ENCODE measurements at regions not wholly inside any gene's neighbourhood (a gene's known extent, or its start where the extent isn't known, plus 50 kb on each side); places are given as distances from the start of the nearest gene placed in this dataset.
"Not testable (repeated sequence)": the region's sequence is repeated elsewhere in the genome, so short reads cannot be mapped to it uniquely, and the experiment has no call there.

DNA sequence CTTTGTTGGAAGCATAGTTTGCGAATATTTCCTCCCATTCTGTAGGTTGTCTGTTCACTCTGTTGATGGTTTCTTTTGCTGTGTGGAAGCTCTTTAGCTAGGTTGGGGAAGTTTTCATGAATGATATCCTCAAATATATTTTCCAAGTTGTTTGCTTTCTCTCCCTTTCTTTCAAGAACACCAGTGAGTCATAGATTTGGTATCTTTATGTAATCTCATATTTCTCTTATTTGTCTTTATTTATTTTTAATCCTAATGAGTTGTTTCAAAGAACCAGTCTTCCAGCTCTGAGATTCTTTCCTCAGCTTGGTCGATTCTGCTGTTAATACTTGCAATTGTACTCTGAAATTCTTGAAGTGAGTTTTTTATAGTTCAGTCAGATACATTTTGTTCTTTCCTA is 628.0 kb upstream of the ID4 start:
- no peaks in the 10 kb centered on the region for H3K27me3 ChIP-seq (ENCODE audit: control insufficient read depth in 3 of 3, insufficient read depth in 3 of 3, low read length in 3 of 3)
- no peak overlapping the region for H3K4me3 ChIP-seq (ENCODE audit: low read length in 3 of 3)
- H3K4me1 ChIP-seq (ENCODE audit: control insufficient read depth in 3 of 3, insufficient read depth in 3 of 3, low read length in 3 of 3), result no peaks in the 10 kb centered on the region
- peaks cover 0 to 4% (median 0%) of the 10 kb centered on the region in 3 donors for H3K9me3 ChIP-seq (ENCODE audit: control insufficient read depth in 3 of 3, low read length in 3 of 3)
- H3K9ac ChIP-seq (ENCODE audit: low read depth in 1 of 3, low read length in 3 of 3), result no peak overlapping the region
- no peak overlapping the region for H3K27ac ChIP-seq (ENCODE audit: low read depth, low read length)
- H3K36me3 ChIP-seq (ENCODE audit: control insufficient read depth in 3 of 3, insufficient read depth in 3 of 3, low read length in 3 of 3), result no peaks in the 10 kb centered on the region

DNA sequence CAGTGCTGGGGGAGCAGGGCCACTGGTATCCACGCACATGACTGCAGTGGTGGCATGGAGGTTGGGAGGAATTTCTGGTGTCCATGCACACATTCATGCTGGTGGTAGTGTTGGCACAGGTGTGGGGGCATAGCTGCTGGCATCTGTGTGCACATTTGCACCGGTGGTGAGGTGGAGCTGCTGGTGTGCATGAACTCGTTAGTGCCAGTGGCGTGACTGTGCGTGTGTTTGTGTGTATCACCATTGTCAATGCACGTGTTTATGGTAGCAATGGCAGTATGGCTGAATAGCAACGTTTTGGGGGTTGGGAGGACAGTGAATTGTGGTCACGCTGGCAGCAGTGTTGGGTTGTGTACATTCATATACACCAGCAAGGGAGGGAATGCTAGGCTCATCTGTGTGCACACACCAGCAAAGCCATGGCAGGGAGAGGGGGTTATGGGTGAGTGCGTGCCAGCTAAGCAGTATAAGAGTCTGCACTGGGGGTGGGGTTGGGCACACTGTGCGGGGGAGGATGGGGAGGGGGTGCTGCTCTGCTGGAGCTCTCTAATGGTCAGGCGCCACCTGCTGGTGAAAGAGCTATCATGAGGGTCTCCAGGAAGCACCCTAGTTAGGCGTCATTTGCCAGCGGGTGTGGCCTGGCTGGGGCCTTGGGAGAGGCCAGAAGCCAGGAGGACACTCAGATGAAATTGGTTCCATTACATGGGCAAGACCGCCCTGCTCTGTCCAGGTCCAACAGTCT is 626.1 kb upstream of the ID4 start:
- Histone ChIP-seq H3K9ac (ENCODE audit: low read depth in 1 of 3, low read length in 3 of 3) (no peak overlapping the region), H3K27ac (ENCODE audit: low read depth, low read length) (no peak overlapping the region), H3K27me3 (ENCODE audit: control insufficient read depth in 3 of 3, insufficient read depth in 3 of 3, low read length in 3 of 3) (no peaks in the 10 kb centered on the region), H3K4me3 (ENCODE audit: low read length in 3 of 3) (no peak overlapping the region), H3K9me3 (ENCODE audit: control insufficient read depth in 3 of 3, low read length in 3 of 3) (no peaks in the 10 kb centered on the region), H3K36me3 (ENCODE audit: control insufficient read depth in 3 of 3, insufficient read depth in 3 of 3, low read length in 3 of 3) (no peaks in the 10 kb centered on the region), H3K4me1 (ENCODE audit: control insufficient read depth in 3 of 3, insufficient read depth in 3 of 3, low read length in 3 of 3) (no peaks in the 10 kb centered on the region)

DNA sequence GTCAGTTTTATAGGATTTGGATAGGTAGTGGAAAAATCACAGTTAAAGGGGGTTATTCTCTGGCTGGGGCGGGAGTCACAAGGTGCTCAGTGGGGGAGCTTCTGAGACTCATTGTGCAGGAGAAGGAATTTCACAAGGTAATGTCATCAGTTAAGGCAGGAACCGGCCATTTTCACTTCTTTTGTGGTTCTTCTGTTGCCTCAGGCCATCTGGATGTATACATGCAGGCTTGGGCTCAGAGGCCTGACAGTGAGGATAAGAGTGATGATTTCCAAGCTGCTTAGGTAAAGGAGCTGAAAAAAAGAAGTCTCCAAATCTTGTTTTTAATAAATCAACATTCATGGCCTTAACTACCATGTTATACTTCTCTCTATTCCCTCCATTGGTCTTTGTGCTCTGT is 622.9 kb upstream of the ID4 start:
- Histone ChIP-seq H3K9me3 (ENCODE audit: control insufficient read depth in 3 of 3, low read length in 3 of 3) (no peaks in the 10 kb centered on the region), H3K9ac (ENCODE audit: low read depth in 1 of 3, low read length in 3 of 3) (no peak overlapping the region), H3K27me3 (ENCODE audit: control insufficient read depth in 3 of 3, insufficient read depth in 3 of 3, low read length in 3 of 3) (no peaks in the 10 kb centered on the region), H3K36me3 (ENCODE audit: control insufficient read depth in 3 of 3, insufficient read depth in 3 of 3, low read length in 3 of 3) (no peaks in the 10 kb centered on the region), H3K4me3 (ENCODE audit: low read length in 3 of 3) (no peak overlapping the region), H3K4me1 (ENCODE audit: control insufficient read depth in 3 of 3, insufficient read depth in 3 of 3, low read length in 3 of 3) (no peaks in the 10 kb centered on the region), H3K27ac (ENCODE audit: low read depth, low read length) (no peak overlapping the region)

DNA sequence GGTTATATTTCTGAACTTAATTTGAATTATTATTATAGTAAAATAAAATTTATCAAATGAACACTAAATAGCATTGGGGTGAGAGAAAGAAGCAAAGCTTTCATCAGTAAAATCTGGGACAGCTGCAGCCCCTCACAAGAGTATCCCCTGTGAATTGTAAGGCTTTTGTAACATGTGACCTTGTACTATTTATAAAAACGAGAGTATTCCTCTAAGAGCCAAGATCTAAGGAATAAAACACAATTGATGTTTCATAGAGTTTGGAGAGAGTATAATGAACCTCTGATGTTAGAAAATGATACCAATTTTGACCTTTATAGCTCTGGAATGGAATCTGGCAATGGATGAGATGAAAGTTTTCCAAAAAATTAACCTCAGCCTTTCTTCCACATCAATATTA is 617.2 kb upstream of the ID4 start:
- H3K4me3 ChIP-seq (ENCODE audit: low read length in 3 of 3), result no peak overlapping the region
- H3K27ac ChIP-seq (ENCODE audit: low read depth, low read length), result no peak overlapping the region
- no peaks in the 10 kb centered on the region for H3K9me3 ChIP-seq (ENCODE audit: control insufficient read depth in 3 of 3, low read length in 3 of 3)
- H3K4me1 ChIP-seq (ENCODE audit: control insufficient read depth in 3 of 3, insufficient read depth in 3 of 3, low read length in 3 of 3), result no peaks in the 10 kb centered on the region
- no peaks in the 10 kb centered on the region for H3K27me3 ChIP-seq (ENCODE audit: control insufficient read depth in 3 of 3, insufficient read depth in 3 of 3, low read length in 3 of 3)
- H3K9ac ChIP-seq (ENCODE audit: low read depth in 1 of 3, low read length in 3 of 3), result no peak overlapping the region
- H3K36me3 ChIP-seq (ENCODE audit: control insufficient read depth in 3 of 3, insufficient read depth in 3 of 3, low read length in 3 of 3), result no peaks in the 10 kb centered on the region

DNA sequence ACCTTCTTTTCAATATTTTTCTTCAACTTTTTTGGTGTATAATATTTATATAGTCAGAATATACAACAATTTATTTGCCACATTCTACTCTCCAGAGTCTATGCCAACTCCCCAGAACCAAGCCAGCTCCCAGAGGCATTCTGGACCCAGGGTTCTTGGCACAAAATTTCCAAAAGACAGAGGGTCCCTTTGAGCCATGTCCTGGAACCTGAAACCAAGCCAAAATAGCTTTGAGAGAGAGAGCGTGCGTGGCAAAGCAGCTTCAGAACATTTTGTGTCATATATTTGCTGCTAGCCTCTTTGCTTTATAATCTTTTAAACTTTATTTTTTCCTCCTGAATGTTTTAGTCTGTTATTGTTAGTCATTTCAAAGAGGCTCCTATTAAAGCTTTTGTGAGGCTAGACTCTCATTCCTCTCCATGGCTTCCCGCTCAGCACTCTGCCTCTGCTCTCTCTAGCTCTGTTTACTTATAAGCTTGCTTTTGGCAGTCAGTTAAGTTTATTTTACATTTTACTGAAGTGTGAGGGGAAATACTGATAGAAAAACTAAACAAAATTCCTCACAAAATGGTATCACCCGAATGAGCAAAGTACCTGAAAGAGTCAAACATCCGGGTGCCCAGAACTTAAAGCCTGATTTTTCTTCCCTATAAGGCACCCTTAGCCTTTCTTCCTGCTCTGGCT is 605.1 kb upstream of the ID4 start:
- no peaks in the 10 kb centered on the region for H3K9me3 ChIP-seq (ENCODE audit: control insufficient read depth in 3 of 3, low read length in 3 of 3)
- H3K27ac ChIP-seq (ENCODE audit: low read depth, low read length), result no peak overlapping the region
- H3K4me1 ChIP-seq (ENCODE audit: control insufficient read depth in 3 of 3, insufficient read depth in 3 of 3, low read length in 3 of 3), result no peaks in the 10 kb centered on the region
- H3K36me3 ChIP-seq (ENCODE audit: control insufficient read depth in 3 of 3, insufficient read depth in 3 of 3, low read length in 3 of 3), result no peaks in the 10 kb centered on the region
- no peak overlapping the region for H3K4me3 ChIP-seq (ENCODE audit: low read length in 3 of 3)
- no peaks in the 10 kb centered on the region for H3K27me3 ChIP-seq (ENCODE audit: control insufficient read depth in 3 of 3, insufficient read depth in 3 of 3, low read length in 3 of 3)
- H3K9ac ChIP-seq (ENCODE audit: low read depth in 1 of 3, low read length in 3 of 3), result no peak overlapping the region

DNA sequence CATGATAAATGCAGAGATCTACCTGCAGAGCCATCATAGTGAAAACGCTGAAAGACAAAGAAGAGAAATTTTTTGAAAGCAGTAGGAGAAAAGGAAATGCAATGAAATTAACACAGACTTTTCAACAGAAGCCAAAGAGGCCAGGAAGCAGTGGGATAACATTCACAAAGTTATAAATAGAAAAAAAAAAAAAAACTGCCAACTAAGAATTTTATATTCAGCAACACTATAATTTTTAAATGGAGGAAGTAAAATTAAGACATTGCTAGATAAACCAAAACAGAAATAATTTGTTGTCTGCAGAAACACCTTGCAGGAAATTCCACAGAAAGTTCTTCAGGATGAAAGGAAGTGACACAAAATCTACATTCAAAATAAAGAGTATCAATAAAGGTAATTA is 591.5 kb upstream of the ID4 start:
- no peaks in the 10 kb centered on the region for H3K4me1 ChIP-seq (ENCODE audit: control insufficient read depth in 3 of 3, insufficient read depth in 3 of 3, low read length in 3 of 3)
- no peak overlapping the region for H3K27ac ChIP-seq (ENCODE audit: low read depth, low read length)
- H3K9ac ChIP-seq (ENCODE audit: low read depth in 1 of 3, low read length in 3 of 3), result no peak overlapping the region
- H3K4me3 ChIP-seq (ENCODE audit: low read length in 3 of 3), result peak overlapping the region in 1 of 3 donors; percentile 30
- H3K36me3 ChIP-seq (ENCODE audit: control insufficient read depth in 3 of 3, insufficient read depth in 3 of 3, low read length in 3 of 3), result no peaks in the 10 kb centered on the region
- no peaks in the 10 kb centered on the region for H3K27me3 ChIP-seq (ENCODE audit: control insufficient read depth in 3 of 3, insufficient read depth in 3 of 3, low read length in 3 of 3)
- H3K9me3 ChIP-seq (ENCODE audit: control insufficient read depth in 3 of 3, low read length in 3 of 3), result peaks cover 0 to 5% (median 0%) of the 10 kb centered on the region in 3 donors

DNA sequence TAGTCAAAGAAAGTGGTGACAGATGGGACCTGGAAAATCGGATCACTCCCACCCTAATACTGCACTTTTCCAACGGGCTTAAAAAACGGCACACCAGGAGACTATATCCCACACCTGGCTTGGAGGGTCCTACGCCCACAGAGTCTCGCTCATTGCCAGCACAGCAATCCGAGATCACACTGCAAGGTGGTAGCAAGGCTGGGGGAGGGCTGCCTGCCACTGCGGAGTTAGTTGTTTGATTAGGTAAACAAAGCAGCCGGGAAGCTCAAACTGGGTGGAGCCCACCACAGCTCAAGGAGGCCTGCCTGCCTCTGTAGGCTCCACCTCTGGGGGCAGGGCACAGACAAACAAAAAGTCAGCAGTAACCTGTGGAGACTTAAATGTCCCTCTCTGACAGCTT is 590.0 kb upstream of the ID4 start:
- H3K27ac ChIP-seq (ENCODE audit: low read depth, low read length); H3K4me1 ChIP-seq (ENCODE audit: control insufficient read depth in 3 of 3, insufficient read depth in 3 of 3, low read length in 3 of 3); H3K27me3 ChIP-seq (ENCODE audit: control insufficient read depth in 3 of 3, insufficient read depth in 3 of 3, low read length in 3 of 3); H3K9ac ChIP-seq (ENCODE audit: low read depth in 1 of 3, low read length in 3 of 3); H3K9me3 ChIP-seq (ENCODE audit: control insufficient read depth in 3 of 3, low read length in 3 of 3); H3K4me3 ChIP-seq (ENCODE audit: low read length in 3 of 3); H3K36me3 ChIP-seq (ENCODE audit: control insufficient read depth in 3 of 3, insufficient read depth in 3 of 3, low read length in 3 of 3): not testable (repeated sequence)

DNA sequence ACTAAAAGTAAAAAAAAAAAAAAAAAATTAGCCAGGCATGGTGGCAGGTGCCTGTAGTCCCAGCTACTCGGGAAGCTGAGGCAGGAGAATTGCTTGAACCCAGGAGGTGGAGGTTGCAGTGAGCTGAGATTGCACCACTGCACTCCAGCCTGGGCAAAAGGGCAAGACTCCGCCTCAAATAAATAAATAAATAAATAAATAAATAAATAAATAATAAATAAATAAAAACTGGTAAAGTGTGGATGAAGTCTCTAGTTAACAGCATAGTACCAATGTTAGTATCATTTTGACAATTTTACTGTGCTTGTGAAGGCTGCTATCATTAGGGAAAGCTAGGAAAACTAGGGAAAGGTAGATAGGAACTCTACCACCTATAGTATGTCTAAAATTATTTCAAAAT is 581.0 kb upstream of the ID4 start:
- H3K27me3 ChIP-seq (ENCODE audit: control insufficient read depth in 3 of 3, insufficient read depth in 3 of 3, low read length in 3 of 3); H3K4me3 ChIP-seq (ENCODE audit: low read length in 3 of 3); H3K36me3 ChIP-seq (ENCODE audit: control insufficient read depth in 3 of 3, insufficient read depth in 3 of 3, low read length in 3 of 3); H3K27ac ChIP-seq (ENCODE audit: low read depth, low read length); H3K9ac ChIP-seq (ENCODE audit: low read depth in 1 of 3, low read length in 3 of 3); H3K4me1 ChIP-seq (ENCODE audit: control insufficient read depth in 3 of 3, insufficient read depth in 3 of 3, low read length in 3 of 3); H3K9me3 ChIP-seq (ENCODE audit: control insufficient read depth in 3 of 3, low read length in 3 of 3): not testable (repeated sequence)

DNA sequence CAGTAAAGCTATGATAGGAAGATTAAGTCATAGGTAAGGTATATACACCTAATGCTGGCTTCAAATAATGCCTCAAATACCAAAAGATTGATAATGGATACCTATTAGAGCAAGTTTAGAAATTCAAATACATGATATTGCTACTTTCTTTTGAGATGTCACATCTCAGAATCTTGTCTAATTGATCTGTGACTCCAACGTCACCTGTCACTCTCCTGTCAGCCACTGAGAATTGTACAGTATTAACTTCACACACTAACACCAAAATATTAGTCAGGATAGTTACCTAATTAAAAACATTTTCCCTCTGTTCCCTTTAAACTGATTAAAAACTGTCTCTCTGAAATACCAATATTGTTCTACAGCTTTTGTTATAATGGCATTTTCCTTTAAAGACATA is 575.5 kb upstream of the ID4 start:
- no peaks in the 10 kb centered on the region for H3K27me3 ChIP-seq (ENCODE audit: control insufficient read depth in 3 of 3, insufficient read depth in 3 of 3, low read length in 3 of 3)
- H3K27ac ChIP-seq (ENCODE audit: low read depth, low read length), result no peak overlapping the region
- H3K9ac ChIP-seq (ENCODE audit: low read depth in 1 of 3, low read length in 3 of 3), result no peak overlapping the region
- H3K4me1 ChIP-seq (ENCODE audit: control insufficient read depth in 3 of 3, insufficient read depth in 3 of 3, low read length in 3 of 3), result no peaks in the 10 kb centered on the region
- H3K9me3 ChIP-seq (ENCODE audit: control insufficient read depth in 3 of 3, low read length in 3 of 3), result no peaks in the 10 kb centered on the region
- no peaks in the 10 kb centered on the region for H3K36me3 ChIP-seq (ENCODE audit: control insufficient read depth in 3 of 3, insufficient read depth in 3 of 3, low read length in 3 of 3)
- H3K4me3 ChIP-seq (ENCODE audit: low read length in 3 of 3), result no peak overlapping the region

DNA sequence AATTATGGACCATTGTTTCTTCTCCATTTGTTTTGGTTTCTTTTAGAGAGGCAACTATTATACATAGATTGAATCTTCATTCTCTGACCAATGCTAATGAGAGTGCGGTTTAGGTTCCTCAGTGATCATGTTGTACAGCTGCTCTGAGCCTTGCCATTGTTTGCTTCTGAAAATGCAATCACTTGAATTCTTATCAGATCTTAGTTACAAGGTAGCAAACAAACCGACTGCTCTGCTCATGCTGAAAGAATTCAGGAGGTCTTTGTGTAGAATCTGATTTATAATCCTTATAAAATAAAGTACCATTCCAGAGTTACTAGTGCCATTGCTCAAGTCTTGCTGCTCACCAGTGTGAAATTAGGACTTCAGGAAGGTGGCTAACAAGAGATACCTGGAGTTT is 569.1 kb upstream of the ID4 start:
- no peaks in the 10 kb centered on the region for H3K36me3 ChIP-seq (ENCODE audit: control insufficient read depth in 3 of 3, insufficient read depth in 3 of 3, low read length in 3 of 3)
- H3K27ac ChIP-seq (ENCODE audit: low read depth, low read length), result no peak overlapping the region
- no peaks in the 10 kb centered on the region for H3K9me3 ChIP-seq (ENCODE audit: control insufficient read depth in 3 of 3, low read length in 3 of 3)
- H3K27me3 ChIP-seq (ENCODE audit: control insufficient read depth in 3 of 3, insufficient read depth in 3 of 3, low read length in 3 of 3), result no peaks in the 10 kb centered on the region
- no peak overlapping the region for H3K4me3 ChIP-seq (ENCODE audit: low read length in 3 of 3)
- H3K9ac ChIP-seq (ENCODE audit: low read depth in 1 of 3, low read length in 3 of 3), result no peak overlapping the region
- H3K4me1 ChIP-seq (ENCODE audit: control insufficient read depth in 3 of 3, insufficient read depth in 3 of 3, low read length in 3 of 3), result no peaks in the 10 kb centered on the region

All from skeletal muscle tissue (tissue), 3 donors.